Neural cell (in vitro differentiated cells): ENCODE measurements at regions not wholly inside any gene's neighbourhood (a gene's known extent, or its start where the extent isn't known, plus 50 kb on each side); places are given as distances from the start of the nearest gene placed in this dataset.

Source experiments
- H2AFZ ChIP-seq: fragments of 200-600, 300-800 bp; sonication (generic), shearing (Covaris generic); 2 replicates; pipeline ENCODE4 v1.6.0; 2014; ENCODE audit warnings: low read depth, mild to moderate bottlenecking, antibody characterized with exemption, low read length, moderate library complexity
- H3F3A ChIP-seq: fragments of 200-600 bp; shearing (Covaris generic); 2 replicates; pipeline ENCODE4 v1.6.1; 2016; ENCODE audit warnings: mild to moderate bottlenecking, moderate library complexity, mixed read lengths, antibody characterized with exemption, low read length; ENCODE audit not compliant: insufficient read depth, poor library complexity, severe bottlenecking
- H3K27ac ChIP-seq: fragments of 200-600, 300-800 bp; sonication (generic), shearing (Covaris generic); 2 replicates; pipeline ENCODE4 v1.5.1; 2014; ENCODE audit warnings: mild to moderate bottlenecking, low read length, moderate library complexity
- H3K27me3 ChIP-seq: fragments of 300-800, 200-600 bp; sonication (generic), shearing (Covaris generic); 2 replicates; pipeline ENCODE4 v1.6.0; 2014; ENCODE audit warnings: mild to moderate bottlenecking, low read depth, low read length, moderate library complexity; ENCODE audit not compliant: insufficient read depth
- H3K36me3 ChIP-seq: fragments of 300-800, 200-600 bp; sonication (generic), shearing (Covaris generic); 2 replicates; pipeline ENCODE4 v1.5.1; 2014; ENCODE audit warnings: mild to moderate bottlenecking, antibody characterized with exemption, low read length, moderate library complexity; ENCODE audit not compliant: insufficient read depth
- H3K4me2 ChIP-seq: fragments of 300-800, 200-600 bp; sonication (generic), shearing (Covaris generic); 2 replicates; pipeline ENCODE4 v1.6.0; 2014; ENCODE audit warnings: mild to moderate bottlenecking, low read length
- H3K4me3 ChIP-seq: fragments of 300-800, 200-600 bp; sonication (generic), shearing (Covaris generic); 2 replicates; pipeline ENCODE4 v1.5.1; 2014; ENCODE audit warnings: mild to moderate bottlenecking, low read length, moderate library complexity
- H3K79me2 ChIP-seq: fragments of 200-600 bp; shearing (Covaris generic); replicated peaks from 2 replicates; pipeline ENCODE4 v1.6.0; 2014; ENCODE audit warnings: mild to moderate bottlenecking, low read length, moderate library complexity; ENCODE audit not compliant: insufficient read depth
- H3K9ac ChIP-seq: fragments of 300-800, 200-600 bp; sonication (generic), shearing (Covaris generic); 2 replicates; pipeline ENCODE4 v1.6.1; 2016; ENCODE audit warnings: mild to moderate bottlenecking, low read length, mixed read lengths
- H3K9me2 ChIP-seq: fragments of 200-600 bp; shearing (Covaris generic); 2 replicates; pipeline ENCODE4 v1.6.1; 2016; ENCODE audit warnings: mild to moderate bottlenecking, low read length, mixed read lengths; ENCODE audit not compliant: insufficient read depth
- H3K9me3 ChIP-seq: fragments of 200-600, 300-800 bp; sonication (generic), shearing (Covaris generic); 2 replicates; pipeline ENCODE4 v1.6.1; 2016; ENCODE audit warnings: mild to moderate bottlenecking, mixed run types, low read length, moderate library complexity, mixed read lengths
- H4K20me1 ChIP-seq: fragments of 200-600 bp; shearing (Covaris generic); 2 replicates; pipeline ENCODE4 v1.6.1; 2016; ENCODE audit warnings: mild to moderate bottlenecking, mixed run types; ENCODE audit not compliant: insufficient read depth
- EP300 ChIP-seq: fragments of 450-650 bp; conservative IDR thresholded peaks from 2 replicates; pipeline ENCODE4 v1.6.1; 2014; ENCODE audit warnings: antibody characterized with exemption, mild to moderate bottlenecking, moderate library complexity; ENCODE audit not compliant: poor library complexity, severe bottlenecking
- EZH2 ChIP-seq: fragments of 200-600, 300-800 bp; shearing (Covaris generic), sonication (generic); IDR thresholded peaks from 2 replicates; pipeline ENCODE4 v1.6.1; 2014; ENCODE audit warnings: antibody characterized with exemption, low read length, borderline replicate concordance, mild to moderate bottlenecking; ENCODE audit not compliant: insufficient read depth, poor library complexity, severe bottlenecking
- MXI1 ChIP-seq: fragments of 450-650 bp; conservative IDR thresholded peaks from 2 replicates; pipeline ENCODE4 v1.6.1; 2014; ENCODE audit warnings: antibody characterized with exemption, mild to moderate bottlenecking; ENCODE audit not compliant: poor library complexity, severe bottlenecking
- POLR2AphosphoS5 ChIP-seq: IDR thresholded peaks from 2 replicates; pipeline ENCODE4 v1.6.1; 2012
- RAD21 ChIP-seq: fragments of 450-650 bp; conservative IDR thresholded peaks from 2 replicates; pipeline ENCODE4 v1.6.1; 2014; ENCODE audit warnings: antibody characterized with exemption, mild to moderate bottlenecking, moderate library complexity
- SMC3 ChIP-seq: fragments of 450-650 bp; conservative IDR thresholded peaks from 2 replicates; pipeline ENCODE4 v1.6.1; 2014; ENCODE audit warnings: antibody characterized with exemption, mild to moderate bottlenecking, moderate library complexity; ENCODE audit not compliant: poor library complexity
- TAF1 ChIP-seq: IDR thresholded peaks from 2 replicates; pipeline ENCODE4 v1.6.1; 2012; ENCODE audit warnings: low read depth
- TF ChIP-seq, protein P1 (sequence below): IDR thresholded peaks from 2 replicates; pipeline ENCODE4 v1.6.1; 2012; ENCODE audit warnings: borderline replicate concordance
- TF ChIP-seq, protein P2 (sequence below): fragments of 450-650 bp; IDR thresholded peaks from 2 replicates; pipeline ENCODE4 v1.5.1; 2014; ENCODE audit warnings: antibody characterized with exemption, mild to moderate bottlenecking, moderate library complexity; ENCODE audit not compliant: poor library complexity, severe bottlenecking

GRCh38 chr14:103194256-103195045 is 71.2 kb downstream of the TNFAIP2 start:
- no peak for TF ChIP-seq MXI1
- TF ChIP-seq, protein P1, sequence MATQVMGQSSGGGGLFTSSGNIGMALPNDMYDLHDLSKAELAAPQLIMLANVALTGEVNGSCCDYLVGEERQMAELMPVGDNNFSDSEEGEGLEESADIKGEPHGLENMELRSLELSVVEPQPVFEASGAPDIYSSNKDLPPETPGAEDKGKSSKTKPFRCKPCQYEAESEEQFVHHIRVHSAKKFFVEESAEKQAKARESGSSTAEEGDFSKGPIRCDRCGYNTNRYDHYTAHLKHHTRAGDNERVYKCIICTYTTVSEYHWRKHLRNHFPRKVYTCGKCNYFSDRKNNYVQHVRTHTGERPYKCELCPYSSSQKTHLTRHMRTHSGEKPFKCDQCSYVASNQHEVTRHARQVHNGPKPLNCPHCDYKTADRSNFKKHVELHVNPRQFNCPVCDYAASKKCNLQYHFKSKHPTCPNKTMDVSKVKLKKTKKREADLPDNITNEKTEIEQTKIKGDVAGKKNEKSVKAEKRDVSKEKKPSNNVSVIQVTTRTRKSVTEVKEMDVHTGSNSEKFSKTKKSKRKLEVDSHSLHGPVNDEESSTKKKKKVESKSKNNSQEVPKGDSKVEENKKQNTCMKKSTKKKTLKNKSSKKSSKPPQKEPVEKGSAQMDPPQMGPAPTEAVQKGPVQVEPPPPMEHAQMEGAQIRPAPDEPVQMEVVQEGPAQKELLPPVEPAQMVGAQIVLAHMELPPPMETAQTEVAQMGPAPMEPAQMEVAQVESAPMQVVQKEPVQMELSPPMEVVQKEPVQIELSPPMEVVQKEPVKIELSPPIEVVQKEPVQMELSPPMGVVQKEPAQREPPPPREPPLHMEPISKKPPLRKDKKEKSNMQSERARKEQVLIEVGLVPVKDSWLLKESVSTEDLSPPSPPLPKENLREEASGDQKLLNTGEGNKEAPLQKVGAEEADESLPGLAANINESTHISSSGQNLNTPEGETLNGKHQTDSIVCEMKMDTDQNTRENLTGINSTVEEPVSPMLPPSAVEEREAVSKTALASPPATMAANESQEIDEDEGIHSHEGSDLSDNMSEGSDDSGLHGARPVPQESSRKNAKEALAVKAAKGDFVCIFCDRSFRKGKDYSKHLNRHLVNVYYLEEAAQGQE = no peak
- TF ChIP-seq POLR2AphosphoS5 = no peak
- no peak for TF ChIP-seq RAD21
- TF ChIP-seq SMC3 = no peak
- TF ChIP-seq EP300 = no peak
- TF ChIP-seq, protein P2, sequence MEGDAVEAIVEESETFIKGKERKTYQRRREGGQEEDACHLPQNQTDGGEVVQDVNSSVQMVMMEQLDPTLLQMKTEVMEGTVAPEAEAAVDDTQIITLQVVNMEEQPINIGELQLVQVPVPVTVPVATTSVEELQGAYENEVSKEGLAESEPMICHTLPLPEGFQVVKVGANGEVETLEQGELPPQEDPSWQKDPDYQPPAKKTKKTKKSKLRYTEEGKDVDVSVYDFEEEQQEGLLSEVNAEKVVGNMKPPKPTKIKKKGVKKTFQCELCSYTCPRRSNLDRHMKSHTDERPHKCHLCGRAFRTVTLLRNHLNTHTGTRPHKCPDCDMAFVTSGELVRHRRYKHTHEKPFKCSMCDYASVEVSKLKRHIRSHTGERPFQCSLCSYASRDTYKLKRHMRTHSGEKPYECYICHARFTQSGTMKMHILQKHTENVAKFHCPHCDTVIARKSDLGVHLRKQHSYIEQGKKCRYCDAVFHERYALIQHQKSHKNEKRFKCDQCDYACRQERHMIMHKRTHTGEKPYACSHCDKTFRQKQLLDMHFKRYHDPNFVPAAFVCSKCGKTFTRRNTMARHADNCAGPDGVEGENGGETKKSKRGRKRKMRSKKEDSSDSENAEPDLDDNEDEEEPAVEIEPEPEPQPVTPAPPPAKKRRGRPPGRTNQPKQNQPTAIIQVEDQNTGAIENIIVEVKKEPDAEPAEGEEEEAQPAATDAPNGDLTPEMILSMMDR = no peak
- TF ChIP-seq EZH2 = no peak
- no peak for TF ChIP-seq TAF1
- Histone ChIP-seq H2AFZ (no peak overlapping the region), H3K27me3 (peaks cover 5% of the 10 kb centered on the region), H4K20me1 (no peaks in the 10 kb centered on the region), H3K27ac (no peak overlapping the region), H3K79me2 (no peaks in the 10 kb centered on the region), H3K4me2 (no peak overlapping the region), H3K9ac (no peak overlapping the region), H3K9me3 (no peaks in the 10 kb centered on the region), H3K4me3 (no peak overlapping the region), H3F3A (no peaks in the 10 kb centered on the region), H3K36me3 (no peaks in the 10 kb centered on the region), H3K9me2 (no peaks in the 10 kb centered on the region)

DNA sequence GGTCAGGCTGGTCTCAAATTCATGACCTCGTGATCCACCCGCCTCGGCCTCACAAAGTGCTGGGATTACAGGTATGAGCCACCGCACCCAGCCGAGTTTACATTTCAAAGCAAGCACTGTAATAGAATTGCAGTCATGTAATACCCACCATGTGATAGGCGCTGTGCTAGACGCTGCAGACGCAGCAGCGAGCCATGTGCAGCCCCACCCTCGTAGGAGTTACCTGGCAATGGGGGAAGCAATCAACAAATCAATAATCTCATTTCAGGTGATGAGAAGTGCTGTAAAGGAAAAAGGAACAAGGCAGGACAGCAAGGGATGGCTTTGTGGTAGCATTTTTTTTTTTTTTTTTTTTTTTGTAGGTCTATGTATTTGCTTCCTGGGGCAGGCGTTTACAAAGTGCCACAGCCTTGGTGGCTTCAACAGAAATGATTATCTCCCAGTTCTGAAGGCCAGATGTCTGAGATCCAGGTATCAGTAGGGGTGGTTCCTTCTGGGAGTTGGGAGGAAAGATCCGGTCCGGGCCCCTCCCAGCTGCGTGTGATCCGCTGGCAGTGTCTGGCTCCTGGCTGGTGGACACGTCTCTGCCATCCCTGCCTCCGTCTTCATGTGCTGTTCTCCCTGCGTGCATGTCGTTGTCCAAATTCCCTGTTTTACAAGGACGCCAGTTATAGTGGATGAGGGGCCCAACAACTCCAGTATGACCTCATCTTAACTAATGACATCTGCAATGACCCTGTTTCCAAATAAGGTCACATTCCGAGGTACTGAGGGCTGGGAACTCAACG is 72.8 kb downstream of the TNFAIP2 start:
- Histone ChIP-seq H3K4me3 (no peak overlapping the region), H3K27ac (no peak overlapping the region), H3K36me3 (no peaks in the 10 kb centered on the region), H3K79me2 (no peaks in the 10 kb centered on the region), H3K4me2 (no peak overlapping the region), H3K9me2 (no peaks in the 10 kb centered on the region), H3K27me3 (no peaks in the 10 kb centered on the region), H2AFZ (no peak overlapping the region), H3K9me3 (no peaks in the 10 kb centered on the region), H3K9ac (no peak overlapping the region), H3F3A (no peaks in the 10 kb centered on the region), H4K20me1 (no peaks in the 10 kb centered on the region)
- TF ChIP-seq, protein P2 = no peak
- no peak for TF ChIP-seq POLR2AphosphoS5
- TF ChIP-seq EZH2 = no peak
- no peak for TF ChIP-seq RAD21
- TF ChIP-seq, protein P1 = no peak
- TF ChIP-seq MXI1 = no peak
- no peak for TF ChIP-seq SMC3
- no peak for TF ChIP-seq EP300
- no peak for TF ChIP-seq TAF1
